Activated naive CD4-positive, alpha-beta T cell treated with anti-CD3 and anti-CD28 coated beads, Interleukin-2, amount 50 U/mL, for 72 hours (primary cell): ENCODE measurements at regions not wholly inside any gene's neighbourhood (a gene's known extent, or its start where the extent isn't known, plus 50 kb on each side); places are given as distances from the start of the nearest gene placed in this dataset.
"Not testable (repeated sequence)": the region's sequence is repeated elsewhere in the genome, so short reads cannot be mapped to it uniquely, and the experiment has no call there.

Experiments used
- ATAC-seq, 2 donors: fragments of 150-1000 bp; cut with Tn5 transposase; 2 replicates each; pipeline ENCODE4 v1.10.0; 2021; ENCODE audit warnings: mild to moderate bottlenecking in 2 of 2, moderate library complexity in 2 of 2
- DNase-seq, 2 donors: peaks; one replicate each; pipeline ENCODE4 v3.0.0; 2021 to 2022; ENCODE audit warnings: low spot score in 2 of 2
- H3K27ac Mint-ChIP-seq, 2 donors: one replicate each; pipeline ENCODE4 v1.8.0; 2022; ENCODE audit warnings: mild to moderate bottlenecking in 2 of 2, mixed read lengths in 2 of 2
- H3K36me3 Mint-ChIP-seq, 2 donors: one replicate each; pipeline ENCODE4 v1.8.0; 2022; ENCODE audit warnings: mixed read lengths in 2 of 2
- H3K9me3 Mint-ChIP-seq, 2 donors: one replicate each; pipeline ENCODE4 v1.8.0; 2022; ENCODE audit warnings: mixed read lengths in 2 of 2

GRCh38 chr18:73674125-73674865 is 473.3 kb downstream of the FBXO15 start:
- ATAC-seq: no peak
- DNase-seq: no peak
- H3K36me3 Mint-ChIP-seq: peaks cover 0 to 4% of the 10 kb centered on the region in 2 donors
- H3K9me3 Mint-ChIP-seq: peaks cover 0 to 7% of the 10 kb centered on the region in 2 donors
- no peak overlapping the region for H3K27ac Mint-ChIP-seq

GRCh38 chr18:73671480-73671879 is 476.2 kb downstream of the FBXO15 start:
- H3K27ac Mint-ChIP-seq, H3K36me3 Mint-ChIP-seq, ATAC-seq, H3K9me3 Mint-ChIP-seq, DNase-seq: not testable (repeated sequence)

- no peak for DNase-seq
- Mint-ChIP-seq H3K27ac (no peak overlapping the region), H3K9me3 (peaks cover 0 to 7% of the 10 kb centered on the region in 2 donors), H3K36me3 (peaks cover 0 to 4% of the 10 kb centered on the region in 2 donors)
- ATAC-seq: peak; percentile 50 to 58
These were observed 477.1 kb downstream of the FBXO15 start for GRCh38 chr18:73670524-73670923.

- ATAC-seq: no peak
- no peak for DNase-seq
- Mint-ChIP-seq H3K27ac (no peak overlapping the region), H3K36me3 (peaks cover 0 to 4% of the 10 kb centered on the region in 2 donors), H3K9me3 (peaks cover 0 to 7% of the 10 kb centered on the region in 2 donors)
These were observed 477.6 kb downstream of the FBXO15 start for GRCh38 chr18:73670039-73670438.

GRCh38 chr18:73669297-73669696 is 478.3 kb downstream of the FBXO15 start:
- DNase-seq: no peak
- H3K27ac Mint-ChIP-seq: no peak overlapping the region
- ATAC-seq: no peak
- peaks cover 0 to 4% of the 10 kb centered on the region in 2 donors for H3K36me3 Mint-ChIP-seq
- peaks cover 0 to 7% of the 10 kb centered on the region in 2 donors for H3K9me3 Mint-ChIP-seq

- Mint-ChIP-seq H3K27ac (no peak overlapping the region), H3K9me3 (peaks cover 0 to 7% of the 10 kb centered on the region in 2 donors), H3K36me3 (peaks cover 0 to 4% of the 10 kb centered on the region in 2 donors)
- DNase-seq (no peak), ATAC-seq (no peak)
These were observed 479.6 kb downstream of the FBXO15 start for GRCh38 chr18:73668051-73668450.

- DNase-seq: no peak
- Mint-ChIP-seq H3K36me3 (peaks cover 0 to 4% of the 10 kb centered on the region in 2 donors), H3K9me3 (peaks cover 0 to 7% of the 10 kb centered on the region in 2 donors)
These were observed 480.9 kb downstream of the FBXO15 start for GRCh38 chr18:73666772-73667171.

GRCh38 chr18:73664896-73665295 is 482.7 kb downstream of the FBXO15 start:
- H3K9me3 Mint-ChIP-seq: peaks cover 0 to 3% of the 10 kb centered on the region in 2 donors
- no peak overlapping the region for H3K27ac Mint-ChIP-seq
- no peaks in the 10 kb centered on the region for H3K36me3 Mint-ChIP-seq
- DNase-seq (no peak), ATAC-seq (no peak)

More at GRCh38 chr18:73666772-73667171, 480.9 kb downstream of the FBXO15 start:
- ATAC-seq: no peak
- no peak overlapping the region for H3K27ac Mint-ChIP-seq

GRCh38 chr18:73663581-73663980 is 484.1 kb downstream of the FBXO15 start:
- Mint-ChIP-seq H3K27ac (peak overlapping the region in 1 of 2 donors; percentile 26), H3K9me3 (peaks cover 0 to 3% of the 10 kb centered on the region in 2 donors), H3K36me3 (no peaks in the 10 kb centered on the region)
- ATAC-seq (no peak), DNase-seq (no peak)

- ATAC-seq (no peak), DNase-seq (no peak)
- Mint-ChIP-seq H3K36me3 (no peaks in the 10 kb centered on the region), H3K9me3 (peaks cover 0 to 3% of the 10 kb centered on the region in 2 donors), H3K27ac (no peak overlapping the region)
These were observed 485.2 kb downstream of the FBXO15 start for GRCh38 chr18:73662421-73662820.

GRCh38 chr18:73660931-73661856 is 486.4 kb downstream of the FBXO15 start:
- no peaks in the 10 kb centered on the region for H3K36me3 Mint-ChIP-seq
- no peak for DNase-seq
- peaks cover 0 to 3% of the 10 kb centered on the region in 2 donors for H3K9me3 Mint-ChIP-seq
- H3K27ac Mint-ChIP-seq: no peak overlapping the region
- no peak for ATAC-seq

GRCh38 chr18:73656691-73657090 is 490.9 kb downstream of the FBXO15 start:
- DNase-seq: no peak
- H3K27ac Mint-ChIP-seq: no peak overlapping the region
- ATAC-seq: no peak
- no peaks in the 10 kb centered on the region for H3K36me3 Mint-ChIP-seq
- H3K9me3 Mint-ChIP-seq: peaks cover 0 to 9% of the 10 kb centered on the region in 2 donors

GRCh38 chr18:73653827-73654226 is 493.8 kb downstream of the FBXO15 start:
- no peaks in the 10 kb centered on the region for H3K36me3 Mint-ChIP-seq
- ATAC-seq (no peak), DNase-seq (no peak)
- no peak overlapping the region for H3K27ac Mint-ChIP-seq
- H3K9me3 Mint-ChIP-seq: peaks cover 0 to 6% of the 10 kb centered on the region in 2 donors

GRCh38 chr18:73653251-73653650 is 494.4 kb downstream of the FBXO15 start:
- DNase-seq (no peak), ATAC-seq (no peak)
- peaks cover 0 to 6% of the 10 kb centered on the region in 2 donors for H3K9me3 Mint-ChIP-seq
- H3K36me3 Mint-ChIP-seq: no peaks in the 10 kb centered on the region
- no peak overlapping the region for H3K27ac Mint-ChIP-seq

GRCh38 chr18:73647391-73647790 is 500.2 kb downstream of the FBXO15 start:
- Mint-ChIP-seq H3K36me3 (no peaks in the 10 kb centered on the region), H3K27ac (no peak overlapping the region), H3K9me3 (peaks cover 0 to 4% of the 10 kb centered on the region in 2 donors)
- DNase-seq: no peak
- no peak for ATAC-seq

GRCh38 chr18:73646772-73647171 is 500.9 kb downstream of the FBXO15 start:
- no peak overlapping the region for H3K27ac Mint-ChIP-seq
- no peak for DNase-seq
- peaks cover 0 to 4% of the 10 kb centered on the region in 2 donors for H3K9me3 Mint-ChIP-seq

GRCh38 chr18:73646196-73646595 is 501.4 kb downstream of the FBXO15 start:
- DNase-seq: no peak
- Mint-ChIP-seq H3K9me3 (peaks cover 0 to 4% of the 10 kb centered on the region in 2 donors), H3K27ac (no peak overlapping the region), H3K36me3 (no peaks in the 10 kb centered on the region)
- no peak for ATAC-seq

More at GRCh38 chr18:73646772-73647171, 500.9 kb downstream of the FBXO15 start:
- ATAC-seq: no peak
- H3K36me3 Mint-ChIP-seq: no peaks in the 10 kb centered on the region
